ENCODE measurements at regions not wholly inside any gene's neighbourhood (a gene's known extent, or its start where the extent isn't known, plus 50 kb on each side); places are given as distances from the start of the nearest gene placed in this dataset.

GRCh38 chr5:110896901-110897300 is 158.1 kb downstream of the SLC25A46 start:
- Histone ChIP-seq H3K36me3 (replicated peaks; ENCODE audit: low read depth, low read length) (no peaks in the 10 kb centered on the region), H3K9me3 (ENCODE audit: insufficient read depth, low read length) (no peaks in the 10 kb centered on the region), H4K20me1 (ENCODE audit: insufficient read depth, low read length) (no peaks in the 10 kb centered on the region), H3K79me2 (ENCODE audit: low read length) (no peaks in the 10 kb centered on the region), H3K27ac (ENCODE audit: low read length) (no peak overlapping the region), H3K27me3 (ENCODE audit: low read depth, low read length) (no peaks in the 10 kb centered on the region), H3K4me3 (ENCODE audit: low read length) (no peak overlapping the region), H3K4me1 (ENCODE audit: low read length) (no peaks in the 10 kb centered on the region), H2AFZ (ENCODE audit: low read depth, low read length) (no peak overlapping the region), H3K9ac (ENCODE audit: low read length) (no peak overlapping the region), H3K4me2 (ENCODE audit: low read length) (no peak overlapping the region)
- no peak for TF ChIP-seq CTCF (IDR thresholded peaks at IDR 0.05; ENCODE audit: low read depth, low read length)

- Histone ChIP-seq H3K79me2 (ENCODE audit: low read length) (no peaks in the 10 kb centered on the region), H3K4me1 (ENCODE audit: low read length) (no peaks in the 10 kb centered on the region), H3K9me3 (ENCODE audit: insufficient read depth, low read length) (no peaks in the 10 kb centered on the region), H3K4me3 (ENCODE audit: low read length) (no peak overlapping the region), H3K27me3 (ENCODE audit: low read depth, low read length) (no peaks in the 10 kb centered on the region), H3K36me3 (replicated peaks; ENCODE audit: low read depth, low read length) (no peaks in the 10 kb centered on the region), H3K9ac (ENCODE audit: low read length) (no peak overlapping the region), H4K20me1 (ENCODE audit: insufficient read depth, low read length) (no peaks in the 10 kb centered on the region), H2AFZ (ENCODE audit: low read depth, low read length) (no peak overlapping the region), H3K27ac (ENCODE audit: low read length) (no peak overlapping the region), H3K4me2 (ENCODE audit: low read length) (no peak overlapping the region)
- TF ChIP-seq EZH2phosphoT487 (IDR thresholded peaks at IDR 0.05; ENCODE audit: low read depth) (no peak), CTCF (IDR thresholded peaks at IDR 0.05; ENCODE audit: low read depth, low read length) (no peak)
These were observed 161.0 kb downstream of the SLC25A46 start for GRCh38 chr5:110899566-110900412.

GRCh38 chr5:110900829-110901228 is 162.0 kb downstream of the SLC25A46 start:
- no peak overlapping the region for H3K27ac ChIP-seq (ENCODE audit: low read length)
- no peaks in the 10 kb centered on the region for H3K4me1 ChIP-seq (ENCODE audit: low read length)
- no peaks in the 10 kb centered on the region for H3K27me3 ChIP-seq (ENCODE audit: low read depth, low read length)
- no peak overlapping the region for H3K4me3 ChIP-seq (ENCODE audit: low read length)
- H3K4me2 ChIP-seq (ENCODE audit: low read length), result no peak overlapping the region
- TF ChIP-seq EZH2phosphoT487 (IDR thresholded peaks at IDR 0.05; ENCODE audit: low read depth), result no peak
- no peak for TF ChIP-seq CTCF (IDR thresholded peaks at IDR 0.05; ENCODE audit: low read depth, low read length)
- H3K9ac ChIP-seq (ENCODE audit: low read length), result no peak overlapping the region
- H4K20me1 ChIP-seq (ENCODE audit: insufficient read depth, low read length), result no peaks in the 10 kb centered on the region
- H3K9me3 ChIP-seq (ENCODE audit: insufficient read depth, low read length), result no peaks in the 10 kb centered on the region
- H2AFZ ChIP-seq (ENCODE audit: low read depth, low read length), result no peak overlapping the region
- H3K79me2 ChIP-seq (ENCODE audit: low read length), result no peaks in the 10 kb centered on the region
- H3K36me3 ChIP-seq (replicated peaks; ENCODE audit: low read depth, low read length), result no peaks in the 10 kb centered on the region

- TF ChIP-seq EZH2phosphoT487 (IDR thresholded peaks at IDR 0.05; ENCODE audit: low read depth), result no peak
- no peak for TF ChIP-seq CTCF (IDR thresholded peaks at IDR 0.05; ENCODE audit: low read depth, low read length)
- no peak overlapping the region for H3K9ac ChIP-seq (ENCODE audit: low read length)
- H3K9me3 ChIP-seq (ENCODE audit: insufficient read depth, low read length), result no peaks in the 10 kb centered on the region
- no peak overlapping the region for H2AFZ ChIP-seq (ENCODE audit: low read depth, low read length)
- H3K4me3 ChIP-seq (ENCODE audit: low read length), result no peak overlapping the region
- no peaks in the 10 kb centered on the region for H3K4me1 ChIP-seq (ENCODE audit: low read length)
- no peaks in the 10 kb centered on the region for H4K20me1 ChIP-seq (ENCODE audit: insufficient read depth, low read length)
- H3K36me3 ChIP-seq (replicated peaks; ENCODE audit: low read depth, low read length), result no peaks in the 10 kb centered on the region
- H3K4me2 ChIP-seq (ENCODE audit: low read length), result no peak overlapping the region
- no peaks in the 10 kb centered on the region for H3K27me3 ChIP-seq (ENCODE audit: low read depth, low read length)
- no peaks in the 10 kb centered on the region for H3K79me2 ChIP-seq (ENCODE audit: low read length)
- no peak overlapping the region for H3K27ac ChIP-seq (ENCODE audit: low read length)
These were observed 165.2 kb downstream of the SLC25A46 start for GRCh38 chr5:110903966-110904365.
